ENCODE measurements at regions not wholly inside any gene's neighbourhood (a gene's known extent, or its start where the extent isn't known, plus 50 kb on each side); places are given as distances from the start of the nearest gene placed in this dataset.

DNA sequence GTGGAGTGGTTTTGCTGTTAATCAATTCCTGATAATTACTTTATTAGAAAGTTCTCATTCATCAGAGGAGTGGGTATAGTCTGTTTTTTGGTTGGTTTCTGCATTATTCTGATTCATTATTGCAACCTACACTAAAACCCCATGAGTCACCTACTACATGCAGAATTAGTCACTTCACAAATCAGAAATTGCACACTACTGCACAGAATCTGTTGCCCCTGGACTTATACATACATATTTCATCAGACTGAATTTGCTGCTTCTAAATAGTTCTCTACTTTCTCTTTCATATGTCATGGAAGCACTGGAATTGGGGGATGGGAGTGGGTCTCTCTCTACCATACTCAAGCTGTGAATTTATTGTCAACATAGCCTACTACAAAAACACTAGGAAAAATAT, 585.1 kb downstream of the DNAH5 start:
- no peaks in the 10 kb centered on the region for H4K20me1 ChIP-seq (ENCODE audit: control insufficient read depth, insufficient read depth, low read depth, low read length)
- no peaks in the 10 kb centered on the region for H3K27me3 ChIP-seq (ENCODE audit: control insufficient read depth, low read length)
- no peaks in the 10 kb centered on the region for H3K9me2 ChIP-seq (replicated peaks; ENCODE audit: control insufficient read depth, low read length)
- H3K9me3 ChIP-seq (ENCODE audit: control insufficient read depth, insufficient read depth, low read length) = no peaks in the 10 kb centered on the region
- no peak overlapping the region for H3K27ac ChIP-seq (ENCODE audit: low read depth, low read length)
- H3K36me3 ChIP-seq (ENCODE audit: control insufficient read depth, low read length) = no peaks in the 10 kb centered on the region
- no peak overlapping the region for H3K4me3 ChIP-seq (ENCODE audit: low read length)
- no peaks in the 10 kb centered on the region for H3F3A ChIP-seq (ENCODE audit: control insufficient read depth, insufficient read depth)
- no peak overlapping the region for H3K4me2 ChIP-seq (ENCODE audit: low read length)
- TF ChIP-seq, protein P1, sequence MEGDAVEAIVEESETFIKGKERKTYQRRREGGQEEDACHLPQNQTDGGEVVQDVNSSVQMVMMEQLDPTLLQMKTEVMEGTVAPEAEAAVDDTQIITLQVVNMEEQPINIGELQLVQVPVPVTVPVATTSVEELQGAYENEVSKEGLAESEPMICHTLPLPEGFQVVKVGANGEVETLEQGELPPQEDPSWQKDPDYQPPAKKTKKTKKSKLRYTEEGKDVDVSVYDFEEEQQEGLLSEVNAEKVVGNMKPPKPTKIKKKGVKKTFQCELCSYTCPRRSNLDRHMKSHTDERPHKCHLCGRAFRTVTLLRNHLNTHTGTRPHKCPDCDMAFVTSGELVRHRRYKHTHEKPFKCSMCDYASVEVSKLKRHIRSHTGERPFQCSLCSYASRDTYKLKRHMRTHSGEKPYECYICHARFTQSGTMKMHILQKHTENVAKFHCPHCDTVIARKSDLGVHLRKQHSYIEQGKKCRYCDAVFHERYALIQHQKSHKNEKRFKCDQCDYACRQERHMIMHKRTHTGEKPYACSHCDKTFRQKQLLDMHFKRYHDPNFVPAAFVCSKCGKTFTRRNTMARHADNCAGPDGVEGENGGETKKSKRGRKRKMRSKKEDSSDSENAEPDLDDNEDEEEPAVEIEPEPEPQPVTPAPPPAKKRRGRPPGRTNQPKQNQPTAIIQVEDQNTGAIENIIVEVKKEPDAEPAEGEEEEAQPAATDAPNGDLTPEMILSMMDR (IDR thresholded peaks at IDR 0.05; ENCODE audit: low read depth, low read length, poor library complexity, severe bottlenecking) = no peak
- TF ChIP-seq EZH2phosphoT487 (IDR thresholded peaks at IDR 0.05; ENCODE audit: borderline replicate concordance, low read length) = no peak
- no peaks in the 10 kb centered on the region for H3K79me2 ChIP-seq (ENCODE audit: control insufficient read depth, low read length)
- no peaks in the 10 kb centered on the region for H3K4me1 ChIP-seq (ENCODE audit: control insufficient read depth, low read length)

GRCh38 chr5:13358342-13358741, 586.1 kb downstream of the DNAH5 start:
- Histone ChIP-seq H3K4me1 (ENCODE audit: control insufficient read depth, low read length) (no peaks in the 10 kb centered on the region), H3F3A (ENCODE audit: control insufficient read depth, insufficient read depth) (no peaks in the 10 kb centered on the region), H3K27ac (ENCODE audit: low read depth, low read length) (no peak overlapping the region), H4K20me1 (ENCODE audit: control insufficient read depth, insufficient read depth, low read depth, low read length) (no peaks in the 10 kb centered on the region), H3K27me3 (ENCODE audit: control insufficient read depth, low read length) (no peaks in the 10 kb centered on the region), H3K9me2 (replicated peaks; ENCODE audit: control insufficient read depth, low read length) (no peaks in the 10 kb centered on the region), H3K4me3 (ENCODE audit: low read length) (no peak overlapping the region), H3K4me2 (ENCODE audit: low read length) (no peak overlapping the region), H3K36me3 (ENCODE audit: control insufficient read depth, low read length) (no peaks in the 10 kb centered on the region), H3K79me2 (ENCODE audit: control insufficient read depth, low read length) (no peaks in the 10 kb centered on the region), H3K9me3 (ENCODE audit: control insufficient read depth, insufficient read depth, low read length) (no peaks in the 10 kb centered on the region)
- TF ChIP-seq, protein P1 (IDR thresholded peaks at IDR 0.05; ENCODE audit: low read depth, low read length, poor library complexity, severe bottlenecking) = no peak
- TF ChIP-seq EZH2phosphoT487 (IDR thresholded peaks at IDR 0.05; ENCODE audit: borderline replicate concordance, low read length) = no peak

DNA sequence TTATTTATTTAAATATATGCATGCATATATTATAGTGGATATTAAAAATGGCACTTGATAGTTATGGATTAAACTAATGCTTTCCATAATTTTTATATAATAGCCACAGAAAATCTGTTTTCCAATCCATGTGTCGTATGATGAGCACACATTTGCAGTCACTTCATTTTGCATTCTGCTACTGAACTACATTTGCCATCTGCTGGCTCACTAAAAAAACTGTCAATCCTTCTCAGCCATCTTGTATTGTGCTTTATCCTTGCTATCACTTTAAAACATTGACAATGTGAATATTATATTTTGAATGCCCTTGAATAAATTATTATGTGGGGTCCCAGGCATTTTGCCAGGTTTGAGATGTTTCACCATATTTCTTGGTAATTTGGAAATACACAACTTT, 586.6 kb downstream of the DNAH5 start:
- Histone ChIP-seq H3K36me3 (ENCODE audit: control insufficient read depth, low read length) (no peaks in the 10 kb centered on the region), H3K4me3 (ENCODE audit: low read length) (no peak overlapping the region), H3K27me3 (ENCODE audit: control insufficient read depth, low read length) (no peaks in the 10 kb centered on the region), H3F3A (ENCODE audit: control insufficient read depth, insufficient read depth) (no peaks in the 10 kb centered on the region), H4K20me1 (ENCODE audit: control insufficient read depth, insufficient read depth, low read depth, low read length) (no peaks in the 10 kb centered on the region), H3K27ac (ENCODE audit: low read depth, low read length) (no peak overlapping the region), H3K4me1 (ENCODE audit: control insufficient read depth, low read length) (no peaks in the 10 kb centered on the region), H3K4me2 (ENCODE audit: low read length) (no peak overlapping the region), H3K79me2 (ENCODE audit: control insufficient read depth, low read length) (no peaks in the 10 kb centered on the region), H3K9me2 (replicated peaks; ENCODE audit: control insufficient read depth, low read length) (no peaks in the 10 kb centered on the region), H3K9me3 (ENCODE audit: control insufficient read depth, insufficient read depth, low read length) (no peaks in the 10 kb centered on the region)
- TF ChIP-seq, protein P1 (IDR thresholded peaks at IDR 0.05; ENCODE audit: low read depth, low read length, poor library complexity, severe bottlenecking) = no peak
- TF ChIP-seq EZH2phosphoT487 (IDR thresholded peaks at IDR 0.05; ENCODE audit: borderline replicate concordance, low read length) = no peak

- no peaks in the 10 kb centered on the region for H3K36me3 ChIP-seq (ENCODE audit: control insufficient read depth, low read length)
- H3K9me2 ChIP-seq (replicated peaks; ENCODE audit: control insufficient read depth, low read length) = no peaks in the 10 kb centered on the region
- H3F3A ChIP-seq (ENCODE audit: control insufficient read depth, insufficient read depth) = no peaks in the 10 kb centered on the region
- TF ChIP-seq EZH2phosphoT487 (IDR thresholded peaks at IDR 0.05; ENCODE audit: borderline replicate concordance, low read length) = no peak
- TF ChIP-seq, protein P1 (IDR thresholded peaks at IDR 0.05; ENCODE audit: low read depth, low read length, poor library complexity, severe bottlenecking) = no peak
- H3K79me2 ChIP-seq (ENCODE audit: control insufficient read depth, low read length) = no peaks in the 10 kb centered on the region
- H3K4me3 ChIP-seq (ENCODE audit: low read length) = no peak overlapping the region
- no peak overlapping the region for H3K27ac ChIP-seq (ENCODE audit: low read depth, low read length)
- H3K4me1 ChIP-seq (ENCODE audit: control insufficient read depth, low read length) = no peaks in the 10 kb centered on the region
- H3K9me3 ChIP-seq (ENCODE audit: control insufficient read depth, insufficient read depth, low read length) = no peaks in the 10 kb centered on the region
- no peaks in the 10 kb centered on the region for H4K20me1 ChIP-seq (ENCODE audit: control insufficient read depth, insufficient read depth, low read depth, low read length)
- H3K4me2 ChIP-seq (ENCODE audit: low read length) = no peak overlapping the region
- no peaks in the 10 kb centered on the region for H3K27me3 ChIP-seq (ENCODE audit: control insufficient read depth, low read length)
These were observed 588.3 kb downstream of the DNAH5 start for GRCh38 chr5:13356226-13356625.

Data from DOHH2 (cell line).